Gastrocnemius medialis (tissue), 4 donors: ENCODE measurements at regions not wholly inside any gene's neighbourhood (a gene's known extent, or its start where the extent isn't known, plus 50 kb on each side); places are given as distances from the start of the nearest gene placed in this dataset.

Experiments
- POLR2A ChIP-seq, 2 donors: fragments of 450-650 bp; IDR thresholded peaks; one replicate each; pipeline ENCODE4 v1.6.1; 2017; ENCODE audit warnings: antibody characterized with exemption in 2 of 2, mild to moderate bottlenecking in 2 of 2, moderate library complexity in 2 of 2
- TF ChIP-seq, protein P1 (sequence below), 5 experiments: fragments of 450-650 bp in 3 of 5; fragments of 200-600 bp in 2 of 5; sonication (generic) in 2 of 5; IDR thresholded peaks in 4 of 5; conservative IDR thresholded peaks in 1 of 5; 1 replicate in 4 of 5; 2 replicates in 1 of 5; pipeline ENCODE4 v1.5.1; 2016 to 2019; ENCODE audit warnings: antibody characterized with exemption in 5 of 5, mild to moderate bottlenecking in 3 of 5, moderate library complexity in 3 of 5

DNA sequence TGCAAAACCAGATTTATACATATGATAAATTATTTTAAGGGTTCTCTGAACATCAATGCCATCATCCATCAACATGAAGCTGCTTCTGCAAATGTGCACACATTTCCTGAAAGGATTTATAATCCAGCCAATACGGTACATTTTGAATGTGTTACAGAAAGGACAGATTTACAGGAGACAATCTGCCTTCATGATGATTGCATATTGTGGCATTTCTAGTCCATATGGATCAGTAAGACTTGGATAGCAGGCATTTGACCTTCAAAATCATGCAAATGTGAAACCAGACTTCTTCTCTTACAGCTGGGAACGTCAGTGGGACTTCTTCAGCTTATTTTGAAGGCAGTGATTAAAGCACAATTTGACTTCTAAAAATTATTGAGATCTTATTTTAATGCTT is 217.3 kb upstream of the GK2 start:
- TF ChIP-seq POLR2A (IDR thresholded peaks at IDR 0.05): no peak
- TF ChIP-seq, protein P1, sequence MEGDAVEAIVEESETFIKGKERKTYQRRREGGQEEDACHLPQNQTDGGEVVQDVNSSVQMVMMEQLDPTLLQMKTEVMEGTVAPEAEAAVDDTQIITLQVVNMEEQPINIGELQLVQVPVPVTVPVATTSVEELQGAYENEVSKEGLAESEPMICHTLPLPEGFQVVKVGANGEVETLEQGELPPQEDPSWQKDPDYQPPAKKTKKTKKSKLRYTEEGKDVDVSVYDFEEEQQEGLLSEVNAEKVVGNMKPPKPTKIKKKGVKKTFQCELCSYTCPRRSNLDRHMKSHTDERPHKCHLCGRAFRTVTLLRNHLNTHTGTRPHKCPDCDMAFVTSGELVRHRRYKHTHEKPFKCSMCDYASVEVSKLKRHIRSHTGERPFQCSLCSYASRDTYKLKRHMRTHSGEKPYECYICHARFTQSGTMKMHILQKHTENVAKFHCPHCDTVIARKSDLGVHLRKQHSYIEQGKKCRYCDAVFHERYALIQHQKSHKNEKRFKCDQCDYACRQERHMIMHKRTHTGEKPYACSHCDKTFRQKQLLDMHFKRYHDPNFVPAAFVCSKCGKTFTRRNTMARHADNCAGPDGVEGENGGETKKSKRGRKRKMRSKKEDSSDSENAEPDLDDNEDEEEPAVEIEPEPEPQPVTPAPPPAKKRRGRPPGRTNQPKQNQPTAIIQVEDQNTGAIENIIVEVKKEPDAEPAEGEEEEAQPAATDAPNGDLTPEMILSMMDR (IDR thresholded peaks at IDR 0.05 in 4 of 5, conservative IDR thresholded peaks at IDR 0.05 in 1 of 5): no peak
